DOHH2 (cell line): ENCODE measurements at regions not wholly inside any gene's neighbourhood (a gene's known extent, or its start where the extent isn't known, plus 50 kb on each side); places are given as distances from the start of the nearest gene placed in this dataset.

Source experiments
- EZH2phosphoT487 ChIP-seq: fragments of 200-600 bp; sonication (generic); IDR thresholded peaks from 2 replicates; pipeline ENCODE4 v1.6.1; 2017; ENCODE audit warnings: borderline replicate concordance, mild to moderate bottlenecking, antibody characterized with exemption, low read length, moderate library complexity, mixed read lengths
- TF ChIP-seq, protein P1 (sequence below): fragments of 200-600 bp; sonication (generic); IDR thresholded peaks from one replicate; pipeline ENCODE4 v1.5.1; 2014; ENCODE audit warnings: antibody characterized with exemption, mild to moderate bottlenecking, low read depth, low read length; ENCODE audit not compliant: poor library complexity, severe bottlenecking

DNA sequence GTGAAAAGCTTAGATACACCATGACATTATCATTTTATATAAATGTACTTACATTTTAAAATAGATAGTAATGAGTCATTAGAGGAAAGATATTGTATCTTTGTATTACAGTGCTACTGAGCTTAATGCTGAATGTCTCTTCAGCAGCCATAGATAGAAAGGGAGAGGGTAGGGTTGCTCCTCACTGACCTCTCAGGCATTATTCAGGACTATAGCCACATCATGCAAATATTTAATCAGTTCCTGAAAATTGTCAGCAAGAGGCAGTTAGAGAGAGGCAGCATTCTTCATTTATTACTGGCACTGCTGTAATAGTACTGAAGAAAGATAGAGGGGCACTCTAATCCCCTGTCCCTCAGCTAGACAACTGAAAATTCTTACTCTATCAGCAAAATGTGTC is 242.0 kb upstream of the TANK start:
- TF ChIP-seq, protein P1, sequence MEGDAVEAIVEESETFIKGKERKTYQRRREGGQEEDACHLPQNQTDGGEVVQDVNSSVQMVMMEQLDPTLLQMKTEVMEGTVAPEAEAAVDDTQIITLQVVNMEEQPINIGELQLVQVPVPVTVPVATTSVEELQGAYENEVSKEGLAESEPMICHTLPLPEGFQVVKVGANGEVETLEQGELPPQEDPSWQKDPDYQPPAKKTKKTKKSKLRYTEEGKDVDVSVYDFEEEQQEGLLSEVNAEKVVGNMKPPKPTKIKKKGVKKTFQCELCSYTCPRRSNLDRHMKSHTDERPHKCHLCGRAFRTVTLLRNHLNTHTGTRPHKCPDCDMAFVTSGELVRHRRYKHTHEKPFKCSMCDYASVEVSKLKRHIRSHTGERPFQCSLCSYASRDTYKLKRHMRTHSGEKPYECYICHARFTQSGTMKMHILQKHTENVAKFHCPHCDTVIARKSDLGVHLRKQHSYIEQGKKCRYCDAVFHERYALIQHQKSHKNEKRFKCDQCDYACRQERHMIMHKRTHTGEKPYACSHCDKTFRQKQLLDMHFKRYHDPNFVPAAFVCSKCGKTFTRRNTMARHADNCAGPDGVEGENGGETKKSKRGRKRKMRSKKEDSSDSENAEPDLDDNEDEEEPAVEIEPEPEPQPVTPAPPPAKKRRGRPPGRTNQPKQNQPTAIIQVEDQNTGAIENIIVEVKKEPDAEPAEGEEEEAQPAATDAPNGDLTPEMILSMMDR = no peak
- TF ChIP-seq EZH2phosphoT487 = no peak
